ENCODE measurements at regions not wholly inside any gene's neighbourhood (a gene's known extent, or its start where the extent isn't known, plus 50 kb on each side); places are given as distances from the start of the nearest gene placed in this dataset.
"Not testable (repeated sequence)": the region's sequence is repeated elsewhere in the genome, so short reads cannot be mapped to it uniquely, and the experiment has no call there.

GRCh38 chr6:128580224-128581110 is 60.1 kb upstream of the PTPRK start:
- DNase-seq = no peak

GRCh38 chr6:128575254-128575653 is 54.9 kb upstream of the PTPRK start:
- not testable (repeated sequence) for DNase-seq

- no peak for DNase-seq
Observed at GRCh38 chr6:128574402-128574801, 54.0 kb upstream of the PTPRK start.

GRCh38 chr6:128573036-128573435 is 52.6 kb upstream of the PTPRK start:
- DNase-seq = no peak

- DNase-seq = peak; percentile 74
Observed at GRCh38 chr6:128572294-128572693, 51.9 kb upstream of the PTPRK start.

- no peak for DNase-seq
Observed at GRCh38 chr6:128570680-128571063, 50.3 kb upstream of the PTPRK start.

GRCh38 chr6:128569732-128570679 is 49.6 kb upstream of the PTPRK start:
- DNase-seq = peak; percentile 96
